Naive thymus-derived CD4-positive, alpha-beta T cell (primary cell): ENCODE measurements at regions not wholly inside any gene's neighbourhood (a gene's known extent, or its start where the extent isn't known, plus 50 kb on each side); places are given as distances from the start of the nearest gene placed in this dataset.

Source experiments
- ATAC-seq: fragments of 150-1000 bp; cut with Tn5 transposase; 2 replicates; pipeline ENCODE4 v1.10.0; 2021; ENCODE audit warnings: mild to moderate bottlenecking, moderate library complexity
- CTCF ChIA-PET: fragments of 350-600 bp; sonication (Branson Sonifier 250); formaldehyde crosslinking; loops from one replicate; lab custom pipeline; 2021; ENCODE audit warnings: antibody characterized with exemption; lab: Charles Lee
- POLR2A ChIA-PET: fragments of 350-600 bp; sonication (Branson Sonifier 250); formaldehyde crosslinking; loops from one replicate; lab custom pipeline; 2021; ENCODE audit warnings: antibody characterized with exemption, inconsistent platforms; lab: Charles Lee
- DNase-seq, 9 donors: peaks; one replicate each; pipeline versions ENCODE4 v3.0.0 to v3.0.0-alpha.2; 2020 to 2022; ENCODE audit warnings: mixed read lengths in 1 of 9
- H3K27ac ChIP-seq: one replicate; pipeline ENCODE4 v1.7.0; 2013; ENCODE audit warnings: mild to moderate bottlenecking, low read depth, low read length, moderate library complexity
- H3K27me3 ChIP-seq, 2 donors: one replicate each; pipeline ENCODE4 v1.7.0; 2013; ENCODE audit warnings: low read length in 2 of 2, mild to moderate bottlenecking in 2 of 2, moderate library complexity in 2 of 2; ENCODE audit not compliant: control insufficient read depth in 2 of 2, insufficient read depth in 2 of 2
- H3K36me3 ChIP-seq, 3 experiments: 1 replicate in 2 of 3; 2 replicates in 1 of 3; pipeline ENCODE4 v1.7.0; 2013; ENCODE audit warnings: low read length in 3 of 3, mild to moderate bottlenecking in 3 of 3, moderate library complexity in 1 of 3; ENCODE audit not compliant: insufficient read depth in 3 of 3, control insufficient read depth in 2 of 3
- H3K4me1 ChIP-seq, 2 donors: one replicate each; pipeline ENCODE4 v1.7.0; 2013; ENCODE audit warnings: low read length in 2 of 2, mild to moderate bottlenecking in 2 of 2, moderate library complexity in 1 of 2; ENCODE audit not compliant: control insufficient read depth in 2 of 2, insufficient read depth in 2 of 2
- H3K4me3 ChIP-seq: 2 replicates; pipeline ENCODE4 v1.7.0; 2013; ENCODE audit warnings: mild to moderate bottlenecking, low read length
- H3K9me3 ChIP-seq, 3 experiments: 1 replicate in 2 of 3; 2 replicates in 1 of 3; pipeline ENCODE4 v1.7.0; 2013; ENCODE audit warnings: low read length in 3 of 3; ENCODE audit not compliant: control insufficient read depth in 2 of 3
- H3K27ac Mint-ChIP-seq, 9 donors: one replicate each; pipeline ENCODE4 v1.8.0; 2020 to 2022; ENCODE audit warnings: mixed read lengths in 9 of 9, mild to moderate bottlenecking in 8 of 9, moderate library complexity in 5 of 9, inconsistent platforms in 2 of 9
- H3K27me3 Mint-ChIP-seq, 5 donors: one replicate each; pipeline ENCODE4 v1.8.0; 2021 to 2022; ENCODE audit warnings: mixed read lengths in 5 of 5, mild to moderate bottlenecking in 1 of 5
- H3K36me3 Mint-ChIP-seq, 5 donors: one replicate each; pipeline ENCODE4 v1.8.0; 2020 to 2022; ENCODE audit warnings: mixed read lengths in 5 of 5, mild to moderate bottlenecking in 3 of 5, inconsistent platforms in 1 of 5
- H3K4me1 Mint-ChIP-seq, 7 donors: one replicate each; pipeline ENCODE4 v1.8.0; 2020 to 2022; ENCODE audit warnings: mixed read lengths in 7 of 7, mild to moderate bottlenecking in 3 of 7, inconsistent platforms in 1 of 7
- H3K4me3 Mint-ChIP-seq, 10 donors: one replicate each; pipeline ENCODE4 v1.8.0; 2020 to 2022; ENCODE audit warnings: mild to moderate bottlenecking in 10 of 10, mixed read lengths in 10 of 10, moderate library complexity in 6 of 10, inconsistent platforms in 2 of 10
- H3K9me3 Mint-ChIP-seq, 11 donors: one replicate each; pipeline ENCODE4 v1.8.0; 2020 to 2022; ENCODE audit warnings: mixed read lengths in 11 of 11, mild to moderate bottlenecking in 4 of 11, inconsistent platforms in 1 of 11, moderate library complexity in 1 of 11
- intact Hi-C, 2 donors: fragments of 100-400 bp; cut with micrococcal nuclease; formaldehyde crosslinking; loops; one replicate each; pipeline ENCODE4 v1.15.1; 2023

DNA sequence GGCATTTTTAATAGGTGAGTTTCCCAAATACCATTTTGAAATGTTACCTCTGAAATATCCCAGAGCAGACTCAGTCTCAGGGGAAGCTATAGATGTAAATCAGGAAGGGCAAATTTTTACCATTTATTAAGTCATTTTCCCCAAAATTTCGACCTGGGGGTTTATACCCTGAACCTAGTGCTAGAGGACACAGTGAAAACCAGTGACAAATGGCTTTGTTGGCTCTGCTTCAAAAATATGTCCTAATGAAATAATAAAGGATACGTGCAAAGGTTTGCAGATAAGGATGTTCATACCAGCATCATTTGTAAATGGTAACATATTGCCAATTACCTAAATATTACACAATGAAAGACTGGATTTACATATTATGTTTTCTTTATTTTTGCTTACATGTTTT lies 546.7 kb upstream of the ADAMTS9 start:
- H3K4me3 ChIP-seq = no peak overlapping the region
- no peaks in the 10 kb centered on the region for H3K4me1 Mint-ChIP-seq
- ChIA-PET POLR2A (no interaction called here), CTCF (no interaction called here)
- peaks cover 0 to 10% (median 4%) of the 10 kb centered on the region in 11 donors for H3K9me3 Mint-ChIP-seq
- no peak overlapping the region for H3K27ac ChIP-seq
- intact Hi-C loops = no loop called here
- DNase-seq (no peak), ATAC-seq (no peak)
- no peaks in the 10 kb centered on the region for H3K27me3 ChIP-seq
- H3K36me3 ChIP-seq = no peaks in the 10 kb centered on the region
- H3K36me3 Mint-ChIP-seq = peaks cover 0 to 3% (median 0%) of the 10 kb centered on the region in 5 donors
- H3K4me1 ChIP-seq = no peaks in the 10 kb centered on the region
- H3K27me3 Mint-ChIP-seq = no peaks in the 10 kb centered on the region
- H3K27ac Mint-ChIP-seq = no peak overlapping the region
- no peaks in the 10 kb centered on the region for H3K9me3 ChIP-seq
- no peak overlapping the region for H3K4me3 Mint-ChIP-seq

DNA sequence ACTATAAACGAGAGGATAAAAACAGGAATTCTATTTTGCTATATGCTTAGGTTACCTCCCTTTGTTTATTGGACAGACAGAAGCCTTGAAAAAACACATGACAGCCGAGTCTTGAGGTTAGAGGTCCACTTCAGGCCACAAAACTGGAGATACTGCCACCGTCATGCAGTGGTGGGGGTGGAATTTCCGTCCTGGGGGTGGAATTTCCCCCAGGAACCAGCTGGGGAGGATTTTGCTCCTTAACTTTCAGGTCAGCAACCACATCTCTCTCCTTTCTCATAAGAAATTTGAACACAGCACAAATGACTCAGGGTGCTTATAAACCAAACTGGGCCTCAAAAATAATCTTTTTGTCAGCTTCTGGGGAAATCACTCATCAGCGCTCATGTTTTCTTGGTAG lies 545.8 kb upstream of the ADAMTS9 start:
- ChIA-PET POLR2A (no interaction called here), CTCF (no interaction called here)
- H3K9me3 ChIP-seq = no peaks in the 10 kb centered on the region
- Mint-ChIP-seq H3K4me3 (no peak overlapping the region), H3K4me1 (no peaks in the 10 kb centered on the region), H3K36me3 (peaks cover 0 to 5% (median 0%) of the 10 kb centered on the region in 5 donors), H3K27me3 (no peaks in the 10 kb centered on the region), H3K9me3 (peaks cover 0 to 11% (median 4%) of the 10 kb centered on the region in 11 donors), H3K27ac (no peak overlapping the region)
- no peak for DNase-seq
- no peak overlapping the region for H3K4me3 ChIP-seq
- no peaks in the 10 kb centered on the region for H3K27me3 ChIP-seq
- no peak for ATAC-seq
- no peak overlapping the region for H3K27ac ChIP-seq
- H3K36me3 ChIP-seq = no peaks in the 10 kb centered on the region
- intact Hi-C loops = no loop called here
- no peaks in the 10 kb centered on the region for H3K4me1 ChIP-seq

GRCh38 chr3:65231544-65231943 lies 543.7 kb upstream of the ADAMTS9 start:
- peaks cover 0 to 11% (median 2%) of the 10 kb centered on the region in 11 donors for H3K9me3 Mint-ChIP-seq
- peaks cover 0 to 7% (median 0%) of the 10 kb centered on the region in 5 donors for H3K36me3 Mint-ChIP-seq
- CTCF ChIA-PET = no interaction called here
- no peak overlapping the region for H3K4me3 Mint-ChIP-seq
- Histone ChIP-seq H3K9me3 (no peaks in the 10 kb centered on the region), H3K4me3 (no peak overlapping the region), H3K27ac (no peak overlapping the region), H3K4me1 (no peaks in the 10 kb centered on the region), H3K27me3 (no peaks in the 10 kb centered on the region), H3K36me3 (no peaks in the 10 kb centered on the region)
- ATAC-seq = no peak
- no peaks in the 10 kb centered on the region for H3K27me3 Mint-ChIP-seq
- no peak overlapping the region for H3K27ac Mint-ChIP-seq
- DNase-seq = no peak
- intact Hi-C loops = no loop called here
- no peaks in the 10 kb centered on the region for H3K4me1 Mint-ChIP-seq
- POLR2A ChIA-PET = no interaction called here

- no peaks in the 10 kb centered on the region for H3K27me3 ChIP-seq
- Mint-ChIP-seq H3K4me3 (no peak overlapping the region), H3K27me3 (no peaks in the 10 kb centered on the region), H3K36me3 (peaks cover 0 to 4% (median 0%) of the 10 kb centered on the region in 5 donors), H3K9me3 (peaks cover 0 to 7% (median 3%) of the 10 kb centered on the region in 11 donors), H3K4me1 (no peaks in the 10 kb centered on the region), H3K27ac (peak overlapping the region in 1 of 9 donors; percentile 34)
- ChIA-PET CTCF (no interaction called here), POLR2A (no interaction called here)
- ATAC-seq (no peak), DNase-seq (no peak)
- H3K36me3 ChIP-seq = no peaks in the 10 kb centered on the region
- H3K4me1 ChIP-seq = no peaks in the 10 kb centered on the region
- intact Hi-C loops = no loop called here
- H3K27ac ChIP-seq = no peak overlapping the region
- H3K4me3 ChIP-seq = no peak overlapping the region
- no peaks in the 10 kb centered on the region for H3K9me3 ChIP-seq
These were observed 542.7 kb upstream of the ADAMTS9 start for GRCh38 chr3:65230261-65231139.

GRCh38 chr3:65226287-65226686 lies 538.5 kb upstream of the ADAMTS9 start:
- Mint-ChIP-seq H3K36me3 (peaks cover 0 to 4% (median 0%) of the 10 kb centered on the region in 5 donors), H3K4me3 (no peak overlapping the region), H3K27ac (no peak overlapping the region), H3K4me1 (no peaks in the 10 kb centered on the region), H3K9me3 (peaks cover 0 to 13% (median 4%) of the 10 kb centered on the region in 11 donors), H3K27me3 (no peaks in the 10 kb centered on the region)
- no peaks in the 10 kb centered on the region for H3K9me3 ChIP-seq
- no peaks in the 10 kb centered on the region for H3K27me3 ChIP-seq
- H3K4me3 ChIP-seq = no peak overlapping the region
- no peak for DNase-seq
- no peaks in the 10 kb centered on the region for H3K4me1 ChIP-seq
- H3K36me3 ChIP-seq = no peaks in the 10 kb centered on the region
- intact Hi-C loops = no loop called here
- POLR2A ChIA-PET = no interaction called here
- CTCF ChIA-PET = no interaction called here
- ATAC-seq = no peak
- H3K27ac ChIP-seq = no peak overlapping the region

- Mint-ChIP-seq H3K4me1 (no peaks in the 10 kb centered on the region), H3K36me3 (peaks cover 0 to 3% (median 0%) of the 10 kb centered on the region in 5 donors), H3K4me3 (no peak overlapping the region), H3K27ac (no peak overlapping the region), H3K9me3 (peaks cover 0 to 30% (median 10%) of the 10 kb centered on the region in 11 donors), H3K27me3 (no peaks in the 10 kb centered on the region)
- intact Hi-C loops = no loop called here
- H3K9me3 ChIP-seq = no peaks in the 10 kb centered on the region
- CTCF ChIA-PET = interaction anchor here (0.6 kb wide), 1 partner anchor 607 kb away, joined by 4 read pairs; no protein-coding TSS in a partner anchor
- H3K4me3 ChIP-seq = no peak overlapping the region
- DNase-seq (no peak), ATAC-seq (no peak)
- POLR2A ChIA-PET = no interaction called here
- no peaks in the 10 kb centered on the region for H3K36me3 ChIP-seq
- no peaks in the 10 kb centered on the region for H3K27me3 ChIP-seq
- H3K27ac ChIP-seq = no peak overlapping the region
- H3K4me1 ChIP-seq = no peaks in the 10 kb centered on the region
These were observed 522.4 kb upstream of the ADAMTS9 start for GRCh38 chr3:65210026-65210814.
